Lower leg skin (tissue), 4 donors: ENCODE measurements at regions not wholly inside any gene's neighbourhood (a gene's known extent, or its start where the extent isn't known, plus 50 kb on each side); places are given as distances from the start of the nearest gene placed in this dataset.

Experiments used
- DNase-seq, 2 donors: peaks; one replicate each; pipeline ENCODE4 v3.0.0-alpha.2; 2019; ENCODE audit warnings: low spot score in 2 of 2
- H3K4me3 ChIP-seq: fragments of 200-600 bp; sonication (generic); 2 replicates; pipeline ENCODE4 v1.5.1; 2017; ENCODE audit warnings: mild to moderate bottlenecking, low read depth; ENCODE audit not compliant: poor library complexity, severe bottlenecking
- POLR2A ChIP-seq, 2 donors: fragments of 450-650 bp; IDR thresholded peaks; one replicate each; pipeline ENCODE4 v1.6.1; 2016 to 2017; ENCODE audit warnings: antibody characterized with exemption in 2 of 2, mild to moderate bottlenecking in 1 of 2, moderate library complexity in 1 of 2
- WGBS, 2 donors: methylation state at CpG; one replicate each; pipeline ENCODE4 v1.1.5; 2018; 5-methylcytosine and 5-hydroxymethylcytosine counted together
- intact Hi-C: fragments of 100-400 bp; cut with DNase I; formaldehyde crosslinking; loops from one replicate; pipeline ENCODE4 v1.15.0; 2023; ENCODE audit warnings: low total_unique reads
- TF ChIP-seq, protein P1 (sequence below), 3 donors: fragments of 450-650 bp; IDR thresholded peaks; one replicate each; pipeline ENCODE4 v1.5.1; 2016; ENCODE audit warnings: antibody characterized with exemption in 3 of 3, mild to moderate bottlenecking in 3 of 3, moderate library complexity in 2 of 3

DNA sequence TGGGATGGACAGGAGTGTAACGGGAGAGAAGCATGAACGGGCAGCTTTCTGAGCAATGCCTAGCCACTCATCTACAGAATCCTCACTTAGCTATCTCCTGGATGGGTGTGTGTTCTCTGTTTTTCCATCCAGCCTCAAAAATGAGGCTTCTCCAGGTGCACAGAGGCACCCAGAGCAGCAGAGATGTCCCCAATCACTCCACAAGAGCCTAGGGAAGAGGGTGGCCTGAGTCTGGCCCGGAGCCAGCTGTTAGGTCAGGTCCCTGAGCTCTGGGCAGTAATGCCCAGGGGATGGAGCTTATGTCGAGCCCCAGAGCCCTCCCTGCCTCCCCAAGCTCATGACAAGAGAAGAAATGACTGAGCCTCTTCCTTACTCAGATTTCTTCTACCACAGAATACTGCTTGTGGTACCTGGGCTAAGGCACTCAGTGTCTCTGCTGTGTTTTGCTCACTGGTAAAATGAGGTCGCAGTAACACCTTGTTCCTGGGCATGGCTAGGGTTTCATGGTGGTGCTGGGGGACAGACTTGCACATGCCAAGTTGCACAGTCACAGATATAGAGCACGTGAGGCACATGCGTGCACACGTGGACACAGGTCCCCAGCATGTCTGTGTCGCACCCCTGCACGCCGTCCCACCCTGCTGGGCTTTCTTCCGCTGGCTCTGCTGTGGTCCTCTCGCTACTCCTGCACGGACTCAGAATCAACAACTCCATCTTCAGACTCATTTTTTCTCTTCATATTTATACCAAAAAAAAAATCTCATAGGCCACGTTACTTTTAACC, 86.6 kb upstream of the SOX1 start:
- TF ChIP-seq POLR2A (IDR thresholded peaks at IDR 0.05) = no peak
- TF ChIP-seq, protein P1, sequence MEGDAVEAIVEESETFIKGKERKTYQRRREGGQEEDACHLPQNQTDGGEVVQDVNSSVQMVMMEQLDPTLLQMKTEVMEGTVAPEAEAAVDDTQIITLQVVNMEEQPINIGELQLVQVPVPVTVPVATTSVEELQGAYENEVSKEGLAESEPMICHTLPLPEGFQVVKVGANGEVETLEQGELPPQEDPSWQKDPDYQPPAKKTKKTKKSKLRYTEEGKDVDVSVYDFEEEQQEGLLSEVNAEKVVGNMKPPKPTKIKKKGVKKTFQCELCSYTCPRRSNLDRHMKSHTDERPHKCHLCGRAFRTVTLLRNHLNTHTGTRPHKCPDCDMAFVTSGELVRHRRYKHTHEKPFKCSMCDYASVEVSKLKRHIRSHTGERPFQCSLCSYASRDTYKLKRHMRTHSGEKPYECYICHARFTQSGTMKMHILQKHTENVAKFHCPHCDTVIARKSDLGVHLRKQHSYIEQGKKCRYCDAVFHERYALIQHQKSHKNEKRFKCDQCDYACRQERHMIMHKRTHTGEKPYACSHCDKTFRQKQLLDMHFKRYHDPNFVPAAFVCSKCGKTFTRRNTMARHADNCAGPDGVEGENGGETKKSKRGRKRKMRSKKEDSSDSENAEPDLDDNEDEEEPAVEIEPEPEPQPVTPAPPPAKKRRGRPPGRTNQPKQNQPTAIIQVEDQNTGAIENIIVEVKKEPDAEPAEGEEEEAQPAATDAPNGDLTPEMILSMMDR (IDR thresholded peaks at IDR 0.05) = no peak
- H3K4me3 ChIP-seq = no peak overlapping the region
- 87 to 88% methylated on average over 14 to 15 of the region's 15 CpGs for WGBS, 2 donors
- intact Hi-C loops = no loop called here
- peak in 1 of 2 donors; percentile 70 for DNase-seq

DNA sequence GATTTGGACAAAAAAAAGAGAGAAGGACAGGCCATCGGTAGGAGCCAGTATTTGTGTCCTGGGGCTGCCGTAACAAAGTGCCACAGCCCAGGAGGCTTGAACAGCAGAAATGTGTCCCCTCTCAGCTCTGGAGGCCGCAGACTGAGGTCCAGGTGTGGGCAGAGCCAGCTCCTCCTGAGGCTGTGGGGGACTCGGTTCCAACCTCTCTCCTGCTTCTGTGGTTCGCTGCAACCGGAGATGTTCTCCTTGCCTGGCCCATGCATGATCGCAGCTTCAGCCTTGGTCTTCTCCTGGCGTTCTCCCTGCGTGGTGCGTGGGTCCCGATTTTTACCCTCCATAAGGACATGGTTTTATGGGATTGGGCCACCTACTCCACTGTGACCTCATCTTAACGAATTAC, 85.9 kb upstream of the SOX1 start:
- H3K4me3 ChIP-seq = no peak overlapping the region
- 89 to 92% methylated on average over 12 of the region's 12 CpGs for WGBS, 2 donors
- intact Hi-C loops = no loop called here
- DNase-seq = peak in 1 of 2 donors; percentile 48
- no peak for TF ChIP-seq POLR2A (IDR thresholded peaks at IDR 0.05)
- TF ChIP-seq, protein P1 (IDR thresholded peaks at IDR 0.05) = no peak

DNA sequence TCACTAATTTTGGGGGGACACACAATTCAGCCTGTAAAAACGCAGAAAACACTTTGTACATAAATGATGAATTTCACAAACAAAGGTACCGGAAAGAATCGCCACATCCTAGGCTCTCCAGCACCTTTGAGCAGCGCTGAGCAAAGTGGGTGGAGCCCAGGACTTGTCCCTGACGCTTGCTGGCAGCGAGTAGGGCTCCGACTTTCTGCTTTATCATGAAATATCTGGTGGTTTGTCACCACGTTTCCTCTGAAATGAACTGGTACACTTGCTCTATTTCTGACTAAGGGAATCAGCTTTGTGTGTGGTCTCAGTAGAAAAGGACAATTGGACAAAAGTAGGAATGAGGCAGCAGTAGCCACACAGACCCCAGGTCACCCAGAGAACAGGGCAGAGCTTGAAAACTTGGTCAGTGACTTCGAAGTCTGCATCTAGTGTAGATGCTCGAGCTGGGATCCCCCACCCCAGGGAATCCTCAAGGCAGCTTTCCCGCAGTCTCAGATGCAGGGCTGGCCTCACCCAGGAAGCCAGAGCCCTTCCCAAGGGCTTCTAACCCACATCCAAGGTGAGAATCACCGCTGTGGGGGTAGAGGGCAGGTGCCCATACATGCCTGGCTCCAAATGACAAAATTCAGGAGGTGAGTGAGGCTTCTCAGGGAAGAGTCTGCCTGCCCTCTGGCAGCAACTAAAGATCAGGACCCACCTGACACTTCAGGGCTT, 85.3 kb upstream of the SOX1 start:
- TF ChIP-seq, protein P1 (IDR thresholded peaks at IDR 0.05) = no peak
- no peak for TF ChIP-seq POLR2A (IDR thresholded peaks at IDR 0.05)
- no peak for DNase-seq
- H3K4me3 ChIP-seq = no peak overlapping the region
- 54 to 57% methylated on average over 11 to 12 of the region's 12 CpGs for WGBS, 2 donors
- intact Hi-C loops = no loop called here

DNA sequence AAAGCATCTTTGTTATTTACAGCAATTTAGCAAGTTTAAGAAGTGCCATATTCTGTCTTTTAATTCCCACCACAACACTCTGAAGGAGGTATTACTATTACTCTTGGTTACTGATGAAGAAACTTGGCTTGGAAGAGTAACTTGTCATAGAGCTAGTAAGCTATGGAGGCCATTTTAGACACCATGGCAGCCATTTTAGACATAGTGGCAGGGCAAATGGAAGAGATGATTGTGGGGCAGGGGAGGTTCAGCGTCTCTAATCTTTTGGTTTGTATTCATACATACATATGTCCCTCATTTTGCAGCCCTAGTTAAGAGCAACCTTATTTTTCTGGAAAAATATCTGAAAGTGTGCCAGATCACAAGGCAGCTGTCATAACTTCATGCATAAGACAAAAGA, 82.6 kb upstream of the SOX1 start:
- TF ChIP-seq, protein P1 (IDR thresholded peaks at IDR 0.05) = no peak
- no peak for TF ChIP-seq POLR2A (IDR thresholded peaks at IDR 0.05)
- intact Hi-C loops = no loop called here
- H3K4me3 ChIP-seq = no peak overlapping the region
- 84 to 97% methylated on average over 1 of the region's 1 CpG for WGBS, 2 donors
- no peak for DNase-seq

DNA sequence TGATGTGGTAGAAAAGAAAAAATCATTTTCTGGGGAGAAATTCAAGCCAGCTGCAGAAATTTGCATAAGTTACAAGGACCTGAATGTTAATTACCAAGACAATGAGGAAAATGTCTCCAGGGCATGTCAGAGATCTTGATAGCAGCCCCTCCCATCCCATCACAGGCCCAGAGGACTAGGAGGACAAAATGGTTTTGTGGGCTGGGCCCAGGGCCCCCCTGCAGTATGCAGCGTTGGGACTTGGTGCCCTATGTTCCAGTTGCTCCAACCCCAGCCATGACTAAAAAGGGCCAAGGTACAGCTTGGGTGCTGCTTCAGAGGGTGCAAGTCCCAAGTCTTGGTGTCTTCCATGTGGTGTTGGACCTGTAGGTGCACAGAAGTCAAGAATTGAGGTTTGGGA, 76.6 kb upstream of the SOX1 start:
- WGBS, 2 donors = 67 to 92% methylated on average over 1 of the region's 1 CpG
- DNase-seq = peak in 1 of 2 donors; percentile 37
- TF ChIP-seq, protein P1 (IDR thresholded peaks at IDR 0.05) = no peak
- TF ChIP-seq POLR2A (IDR thresholded peaks at IDR 0.05) = no peak
- no peak overlapping the region for H3K4me3 ChIP-seq
- intact Hi-C loops = no loop called here
